ENCODE measurements at regions not wholly inside any gene's neighbourhood (a gene's known extent, or its start where the extent isn't known, plus 50 kb on each side); places are given as distances from the start of the nearest gene placed in this dataset.

DNA sequence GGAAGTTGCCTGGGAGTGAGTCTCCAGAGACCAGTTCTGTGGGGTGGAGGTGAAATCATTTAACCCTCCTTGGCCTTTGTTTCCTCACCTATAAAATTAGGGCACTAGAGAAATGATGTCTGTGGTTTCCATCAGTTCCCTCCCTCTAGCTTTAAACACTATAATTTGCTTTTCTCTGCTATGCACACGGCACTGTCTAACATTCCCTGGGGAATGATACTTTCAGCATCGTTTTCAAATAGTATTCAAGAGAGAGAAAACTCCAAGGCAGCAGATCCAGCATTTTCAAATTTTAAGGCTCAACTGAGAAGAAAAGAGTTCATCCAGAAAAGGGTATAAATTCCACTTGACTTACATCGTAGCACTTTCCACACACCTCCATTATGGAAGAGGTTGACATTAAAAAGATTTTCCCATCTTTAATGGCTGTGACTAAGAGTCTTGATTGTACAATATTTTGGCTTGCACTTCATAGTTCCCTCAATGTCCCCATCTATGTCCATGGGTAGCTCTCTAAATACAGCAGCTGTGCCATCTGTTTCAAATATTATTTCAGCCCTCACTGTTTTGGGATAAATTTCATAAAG, 137.7 kb upstream of the ZPLD1 start:
- no peaks in the 10 kb centered on the region for H3K36me3 Mint-ChIP-seq (ENCODE audit: low read depth)
- no peak overlapping the region for H3K4me3 Mint-ChIP-seq (ENCODE audit: unreplicated experiment)
- H3K27ac Mint-ChIP-seq (ENCODE audit: unreplicated experiment), result no peak overlapping the region
- H3K27me3 Mint-ChIP-seq (ENCODE audit: low read depth), result peaks cover 18% of the 10 kb centered on the region
- DNase-seq (ENCODE audit: low spot score), result no peak
- no peaks in the 10 kb centered on the region for H3K9me3 Mint-ChIP-seq (ENCODE audit: low read depth)
- no peaks in the 10 kb centered on the region for H3K4me1 Mint-ChIP-seq (ENCODE audit: low read depth)
- TF ChIP-seq, protein P1, sequence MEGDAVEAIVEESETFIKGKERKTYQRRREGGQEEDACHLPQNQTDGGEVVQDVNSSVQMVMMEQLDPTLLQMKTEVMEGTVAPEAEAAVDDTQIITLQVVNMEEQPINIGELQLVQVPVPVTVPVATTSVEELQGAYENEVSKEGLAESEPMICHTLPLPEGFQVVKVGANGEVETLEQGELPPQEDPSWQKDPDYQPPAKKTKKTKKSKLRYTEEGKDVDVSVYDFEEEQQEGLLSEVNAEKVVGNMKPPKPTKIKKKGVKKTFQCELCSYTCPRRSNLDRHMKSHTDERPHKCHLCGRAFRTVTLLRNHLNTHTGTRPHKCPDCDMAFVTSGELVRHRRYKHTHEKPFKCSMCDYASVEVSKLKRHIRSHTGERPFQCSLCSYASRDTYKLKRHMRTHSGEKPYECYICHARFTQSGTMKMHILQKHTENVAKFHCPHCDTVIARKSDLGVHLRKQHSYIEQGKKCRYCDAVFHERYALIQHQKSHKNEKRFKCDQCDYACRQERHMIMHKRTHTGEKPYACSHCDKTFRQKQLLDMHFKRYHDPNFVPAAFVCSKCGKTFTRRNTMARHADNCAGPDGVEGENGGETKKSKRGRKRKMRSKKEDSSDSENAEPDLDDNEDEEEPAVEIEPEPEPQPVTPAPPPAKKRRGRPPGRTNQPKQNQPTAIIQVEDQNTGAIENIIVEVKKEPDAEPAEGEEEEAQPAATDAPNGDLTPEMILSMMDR (IDR thresholded peaks at IDR 0.05), result no peak

DNA sequence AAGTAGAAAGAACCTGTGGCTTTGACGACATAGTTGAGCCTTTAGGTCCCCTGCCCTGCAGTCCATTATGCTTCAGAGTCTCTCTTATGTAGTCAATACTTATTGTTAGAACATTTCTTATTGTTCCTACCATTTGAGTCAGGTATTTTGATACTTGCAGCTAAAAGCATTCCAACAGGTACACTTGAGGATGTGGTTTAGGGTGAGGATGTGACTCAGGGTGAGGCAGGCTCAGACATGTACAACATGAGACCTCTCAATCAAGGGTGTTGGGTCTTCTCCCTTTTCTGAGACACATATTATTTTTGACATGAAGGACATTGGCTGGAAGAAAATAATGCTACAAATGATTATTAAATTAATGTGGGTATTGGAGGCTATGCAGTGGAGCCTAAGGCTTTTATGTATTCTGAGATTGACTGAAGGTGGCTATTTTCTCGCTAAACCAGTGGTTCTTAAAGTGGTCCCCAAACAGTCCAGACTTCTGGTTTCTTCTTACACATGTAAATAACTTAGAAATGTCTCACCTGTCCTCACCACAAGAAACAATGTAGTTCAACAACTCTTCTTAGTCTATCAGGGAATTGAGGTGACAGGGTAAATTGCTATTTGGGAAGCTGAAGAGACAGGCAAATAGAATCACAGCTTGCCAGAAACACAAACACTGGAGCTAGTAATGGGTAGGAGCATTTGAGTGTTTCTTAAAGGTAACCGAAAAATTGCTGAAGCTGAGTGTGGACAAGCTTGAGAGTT, 135.5 kb upstream of the ZPLD1 start:
- no peak overlapping the region for H3K4me3 Mint-ChIP-seq (ENCODE audit: unreplicated experiment)
- no peaks in the 10 kb centered on the region for H3K9me3 Mint-ChIP-seq (ENCODE audit: low read depth)
- H3K27me3 Mint-ChIP-seq (ENCODE audit: low read depth), result peaks cover 19% of the 10 kb centered on the region
- no peak for DNase-seq (ENCODE audit: low spot score)
- H3K4me1 Mint-ChIP-seq (ENCODE audit: low read depth), result no peaks in the 10 kb centered on the region
- TF ChIP-seq, protein P1 (IDR thresholded peaks at IDR 0.05), result no peak
- no peaks in the 10 kb centered on the region for H3K36me3 Mint-ChIP-seq (ENCODE audit: low read depth)
- no peak overlapping the region for H3K27ac Mint-ChIP-seq (ENCODE audit: unreplicated experiment)

DNA sequence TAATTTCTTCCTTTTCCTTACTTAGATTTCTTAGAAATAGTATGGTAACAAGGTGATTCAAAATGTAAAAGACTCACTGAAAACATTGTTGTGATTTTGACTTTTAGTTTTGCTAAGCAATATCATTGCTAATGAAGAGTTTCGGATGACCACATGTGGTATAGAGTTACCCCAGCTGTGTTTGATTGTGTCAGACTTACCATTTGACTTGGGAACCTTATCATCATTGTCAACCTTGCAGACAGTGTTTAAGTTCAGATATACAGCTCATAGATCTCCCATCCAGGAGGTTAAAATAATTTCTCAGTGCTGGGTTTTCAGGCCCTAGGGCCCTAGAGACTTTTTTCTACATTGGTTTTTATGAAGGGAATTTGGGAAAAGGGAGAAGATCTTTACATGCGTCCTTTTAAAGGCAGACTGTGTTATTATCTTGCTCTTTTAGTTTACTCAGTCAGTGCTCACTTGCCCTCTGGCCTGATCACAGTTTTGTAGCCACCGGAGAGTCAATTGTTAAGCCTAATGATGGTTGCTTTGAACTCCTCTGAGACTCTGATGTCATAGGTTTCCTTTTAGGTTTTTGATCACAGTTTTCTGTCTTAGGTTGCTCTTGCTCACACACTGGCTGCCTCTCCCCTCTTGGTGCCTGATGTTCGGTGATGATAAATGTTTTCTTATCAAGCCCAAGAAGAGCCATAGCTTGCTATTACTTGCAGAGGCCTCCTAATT, 133.5 kb upstream of the ZPLD1 start:
- no peaks in the 10 kb centered on the region for H3K36me3 Mint-ChIP-seq (ENCODE audit: low read depth)
- H3K4me1 Mint-ChIP-seq (ENCODE audit: low read depth), result no peaks in the 10 kb centered on the region
- H3K27ac Mint-ChIP-seq (ENCODE audit: unreplicated experiment), result no peak overlapping the region
- peaks cover 18% of the 10 kb centered on the region for H3K27me3 Mint-ChIP-seq (ENCODE audit: low read depth)
- no peak for DNase-seq (ENCODE audit: low spot score)
- H3K9me3 Mint-ChIP-seq (ENCODE audit: low read depth), result no peaks in the 10 kb centered on the region
- TF ChIP-seq, protein P1 (IDR thresholded peaks at IDR 0.05), result no peak
- H3K4me3 Mint-ChIP-seq (ENCODE audit: unreplicated experiment), result no peak overlapping the region

DNA sequence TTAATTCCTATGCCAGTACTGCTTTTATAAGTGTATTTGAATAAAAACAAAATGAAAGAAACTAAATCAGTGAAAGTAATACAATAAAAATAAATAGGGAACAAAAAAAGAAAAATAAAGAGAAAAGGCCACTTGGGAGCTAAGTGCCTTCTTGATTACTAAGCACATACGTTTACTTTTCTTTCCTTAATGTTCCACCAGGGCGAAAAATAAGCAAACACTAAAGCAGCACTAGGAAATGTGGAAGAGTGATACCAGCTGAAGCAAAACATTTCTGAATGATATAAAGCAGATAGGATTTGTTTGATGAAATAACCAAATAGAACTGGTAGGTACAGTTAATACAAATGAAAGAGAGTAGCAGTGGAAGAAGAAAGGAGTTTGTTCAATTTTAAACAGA, 132.8 kb upstream of the ZPLD1 start:
- no peak for DNase-seq (ENCODE audit: low spot score)
- no peaks in the 10 kb centered on the region for H3K36me3 Mint-ChIP-seq (ENCODE audit: low read depth)
- H3K27ac Mint-ChIP-seq (ENCODE audit: unreplicated experiment), result no peak overlapping the region
- no peaks in the 10 kb centered on the region for H3K9me3 Mint-ChIP-seq (ENCODE audit: low read depth)
- H3K4me1 Mint-ChIP-seq (ENCODE audit: low read depth), result no peaks in the 10 kb centered on the region
- H3K27me3 Mint-ChIP-seq (ENCODE audit: low read depth), result peaks cover 16% of the 10 kb centered on the region
- TF ChIP-seq, protein P1 (IDR thresholded peaks at IDR 0.05), result no peak
- H3K4me3 Mint-ChIP-seq (ENCODE audit: unreplicated experiment), result no peak overlapping the region

DNA sequence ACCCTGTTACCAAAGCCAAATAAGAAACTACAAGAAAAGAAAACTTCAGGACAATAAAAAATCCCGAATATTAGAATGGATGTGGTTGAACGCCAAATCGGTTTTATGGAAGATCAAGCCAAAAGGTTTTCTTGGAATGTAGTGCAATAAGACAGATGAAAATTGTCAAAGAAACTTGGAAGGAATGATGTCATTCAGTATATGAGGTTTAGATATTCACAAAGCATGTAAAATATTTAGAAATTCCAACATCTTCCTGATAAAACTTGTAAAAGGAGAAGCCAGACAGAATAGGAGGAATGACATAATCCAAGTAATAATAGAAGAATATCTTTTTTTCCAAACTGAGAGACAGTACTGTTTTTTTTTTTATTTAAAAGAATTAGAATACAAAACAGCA, 130.3 kb upstream of the ZPLD1 start:
- no peak for DNase-seq (ENCODE audit: low spot score)
- Mint-ChIP-seq H3K27me3 (ENCODE audit: low read depth) (peaks cover 11% of the 10 kb centered on the region), H3K36me3 (ENCODE audit: low read depth) (no peaks in the 10 kb centered on the region), H3K4me1 (ENCODE audit: low read depth) (no peaks in the 10 kb centered on the region), H3K4me3 (ENCODE audit: unreplicated experiment) (no peak overlapping the region), H3K27ac (ENCODE audit: unreplicated experiment) (no peak overlapping the region), H3K9me3 (ENCODE audit: low read depth) (no peaks in the 10 kb centered on the region)
- TF ChIP-seq, protein P1 (IDR thresholded peaks at IDR 0.05), result no peak

All from chondrocyte (in vitro differentiated cells).